HG03442 (cell line): ENCODE measurements at regions not wholly inside any gene's neighbourhood (a gene's known extent, or its start where the extent isn't known, plus 50 kb on each side); places are given as distances from the start of the nearest gene placed in this dataset.

ENCODE experiments used
- ATAC-seq: cut with Tn5 transposase; IDR thresholded peaks from one replicate; pipeline ENCODE4 v1.9.1; 2021; ENCODE audit warnings: mild to moderate bottlenecking, moderate library complexity; ENCODE audit not compliant: unreplicated experiment

DNA sequence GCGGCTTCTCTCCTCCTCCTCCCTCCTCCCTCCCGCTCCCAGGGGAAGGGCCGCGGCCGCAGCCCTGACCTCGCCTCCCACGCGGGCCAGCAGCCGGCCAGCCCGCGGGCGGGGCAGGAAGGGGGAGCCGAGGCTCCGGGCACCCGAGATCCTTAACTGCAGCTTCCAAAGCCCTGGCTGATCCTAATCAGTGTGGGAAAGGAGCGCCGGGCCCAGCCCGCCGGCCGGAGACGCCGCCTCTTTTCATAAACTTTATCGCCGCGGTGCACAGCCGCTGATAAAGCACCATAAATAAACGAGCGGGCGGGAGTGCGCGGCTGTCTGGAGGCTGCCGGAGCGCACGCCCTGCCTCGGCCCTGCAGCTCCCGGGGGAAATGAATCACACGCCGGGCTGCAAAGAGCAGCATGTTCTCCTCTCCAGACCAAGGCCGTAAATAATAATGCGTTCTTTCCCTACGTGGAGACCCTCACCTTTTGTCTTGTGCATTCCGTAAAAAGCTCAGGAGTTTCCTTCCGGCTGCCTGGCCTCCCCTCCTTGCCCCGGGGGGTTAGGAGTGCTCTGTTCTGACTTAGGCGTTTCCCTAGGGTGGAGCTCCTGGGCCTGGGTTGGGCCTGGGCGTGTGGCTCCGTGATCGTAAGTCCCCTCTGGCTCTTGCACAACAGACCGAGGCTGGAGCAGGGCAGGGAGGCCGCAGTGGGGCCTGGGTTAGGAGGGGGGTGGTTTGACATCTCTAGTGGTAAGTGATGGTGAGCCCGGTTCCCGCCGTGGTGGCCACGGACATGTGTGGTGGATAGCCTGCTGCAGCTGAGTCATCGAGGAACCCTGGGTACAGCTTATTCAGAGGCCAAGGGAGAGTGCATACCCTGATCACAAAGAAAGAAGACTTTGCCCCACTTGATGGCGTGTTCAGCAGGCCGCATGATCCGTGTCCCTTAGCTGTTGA is 132.6 kb upstream of the HES1 start:
- peak; percentile 68 for ATAC-seq

DNA sequence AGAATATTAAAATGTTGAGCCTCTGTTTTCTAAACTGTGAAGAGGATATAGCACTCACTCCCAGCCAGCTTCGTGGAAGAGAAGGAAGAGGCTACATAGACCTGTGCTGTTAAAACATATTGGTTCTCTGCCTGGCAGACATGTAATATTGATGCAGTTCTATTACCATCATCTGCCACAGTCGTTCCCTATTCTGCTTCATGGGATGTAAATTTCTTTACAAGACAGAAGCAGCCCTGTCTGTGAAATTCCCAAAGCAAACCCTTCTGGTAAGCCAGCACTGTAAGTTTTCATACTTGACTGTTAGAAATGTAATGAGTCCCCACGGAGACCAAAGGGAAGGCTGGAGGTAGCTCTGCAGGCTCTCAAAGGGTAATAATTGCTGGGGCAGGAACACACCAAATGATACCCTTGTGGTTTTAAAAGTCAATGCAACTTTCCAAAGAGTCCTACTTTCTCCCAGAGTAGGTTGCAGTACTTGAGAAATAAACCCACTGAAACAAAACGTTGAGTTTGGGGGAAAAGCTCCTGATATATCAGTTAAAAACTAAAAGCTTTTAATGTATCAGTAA is 129.9 kb upstream of the HES1 start:
- no peak for ATAC-seq

DNA sequence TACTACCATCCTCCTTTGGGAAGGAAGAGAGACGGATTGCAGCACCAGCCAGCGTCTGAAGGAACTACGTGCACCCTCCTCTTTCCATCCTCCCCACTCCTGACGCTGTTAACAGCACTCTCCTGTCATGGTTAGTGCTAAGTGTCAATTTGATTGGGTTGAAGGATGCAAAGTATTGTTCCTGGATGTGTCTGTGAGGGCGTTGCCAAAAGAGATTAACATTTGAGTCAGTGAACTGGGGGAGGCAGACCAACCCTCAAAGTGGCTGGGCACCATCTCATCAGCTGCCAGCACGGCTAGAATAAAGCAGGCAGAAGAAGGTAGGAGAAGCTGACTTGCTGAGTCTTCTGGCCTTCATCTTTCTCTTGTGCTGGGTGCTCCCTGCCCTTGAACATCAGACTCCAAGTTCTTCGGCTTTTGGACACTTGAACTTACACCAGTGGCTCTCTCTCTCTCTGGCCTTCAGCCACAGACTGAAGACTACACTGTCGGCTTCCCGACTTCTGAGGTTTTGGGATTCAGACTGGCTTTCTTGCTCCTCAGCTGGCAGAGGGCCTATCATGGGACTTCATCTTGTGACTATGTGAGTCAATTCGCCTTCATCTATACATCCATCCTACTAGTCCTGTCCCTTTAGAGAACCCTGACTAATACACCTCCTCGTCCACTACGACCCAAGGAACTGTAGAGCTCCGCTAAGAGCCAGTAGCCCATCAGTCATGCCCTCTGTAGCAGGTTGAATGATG is 128.2 kb upstream of the HES1 start:
- ATAC-seq, result no peak

DNA sequence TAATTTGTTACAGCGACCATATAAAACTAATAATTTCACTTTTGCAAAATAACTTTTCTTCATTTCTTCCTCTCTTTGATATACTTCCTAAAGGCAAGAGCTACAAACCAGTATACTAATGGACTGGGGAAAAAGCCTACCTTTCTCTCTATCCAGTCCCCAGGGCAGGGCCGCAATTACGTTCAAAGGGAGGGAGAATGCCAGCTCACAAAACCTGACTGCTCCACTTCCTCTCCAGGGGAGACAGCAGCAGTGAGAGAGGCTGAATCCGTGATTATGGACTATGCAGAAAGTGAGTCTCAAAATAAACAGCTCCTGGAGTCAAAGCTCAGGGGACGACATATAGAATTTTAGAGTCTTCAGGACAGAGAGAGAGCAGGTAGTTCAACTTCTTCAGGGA is 126.9 kb upstream of the HES1 start:
- ATAC-seq, result no peak

DNA sequence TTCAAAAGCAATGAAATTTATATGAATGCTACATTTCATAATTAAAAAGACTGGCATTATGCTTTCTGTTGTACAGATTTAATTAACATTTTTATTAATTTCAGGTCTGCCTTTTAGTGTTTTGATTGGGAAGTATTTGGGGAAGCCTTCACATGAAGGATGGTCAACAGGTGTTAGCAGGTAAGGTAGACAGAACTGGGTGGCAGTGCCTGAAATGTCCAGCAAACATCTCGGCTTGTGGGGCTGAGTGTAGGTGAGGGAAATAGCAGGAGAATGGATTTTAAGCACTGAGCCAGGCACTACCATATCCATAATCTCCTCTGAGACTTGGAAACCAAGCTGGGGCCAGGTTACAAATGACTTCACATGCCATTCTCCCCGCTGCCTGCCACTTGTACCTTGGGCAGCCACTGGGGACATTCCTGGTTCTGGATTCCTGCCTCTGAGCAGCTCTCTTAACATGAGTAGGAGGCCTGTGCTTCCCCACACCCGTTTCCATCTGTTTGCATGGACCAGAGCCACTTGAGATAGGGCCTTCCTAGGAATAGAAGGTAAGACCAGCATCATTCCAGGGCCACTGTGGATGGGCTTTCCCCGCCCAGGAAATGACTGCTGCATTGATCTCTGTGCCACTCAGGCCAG is 125.9 kb upstream of the HES1 start:
- no peak for ATAC-seq

DNA sequence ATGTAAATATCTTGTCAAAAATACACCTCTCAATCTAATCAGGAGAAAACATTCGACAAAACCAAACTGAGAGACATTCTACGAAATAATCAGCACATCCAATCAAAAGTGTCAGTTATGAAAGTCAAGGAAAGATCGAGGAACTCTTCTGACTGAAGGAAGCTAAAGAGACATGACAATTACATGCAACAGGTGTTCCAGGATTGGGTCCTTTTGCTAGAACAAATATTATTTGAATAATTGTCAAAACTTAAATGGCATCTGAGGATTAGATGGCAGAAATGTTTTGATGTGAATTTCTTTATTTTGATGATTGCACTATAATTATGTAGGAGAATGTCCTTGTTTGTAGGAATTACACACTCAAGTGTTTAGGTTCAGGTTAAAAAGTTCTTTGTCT is 124.1 kb upstream of the HES1 start:
- ATAC-seq, result no peak

DNA sequence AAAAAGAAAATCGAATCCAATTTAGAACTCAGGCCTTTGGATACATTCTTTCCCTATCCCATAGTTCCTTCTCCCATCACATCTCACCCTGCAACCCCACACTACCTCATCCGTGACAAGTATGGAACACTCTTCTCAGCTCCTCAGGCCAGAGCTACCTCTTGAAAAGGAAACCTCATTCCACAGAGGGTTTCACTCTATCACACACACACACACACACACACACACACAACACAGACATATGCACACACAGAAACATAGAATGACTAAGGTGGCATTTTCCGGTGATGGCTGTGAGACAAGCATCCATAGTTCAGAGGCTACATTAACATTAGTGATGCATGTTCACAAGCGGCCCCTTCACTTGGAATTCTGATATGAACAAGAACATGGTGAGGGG is 122.0 kb upstream of the HES1 start:
- ATAC-seq, result no peak

DNA sequence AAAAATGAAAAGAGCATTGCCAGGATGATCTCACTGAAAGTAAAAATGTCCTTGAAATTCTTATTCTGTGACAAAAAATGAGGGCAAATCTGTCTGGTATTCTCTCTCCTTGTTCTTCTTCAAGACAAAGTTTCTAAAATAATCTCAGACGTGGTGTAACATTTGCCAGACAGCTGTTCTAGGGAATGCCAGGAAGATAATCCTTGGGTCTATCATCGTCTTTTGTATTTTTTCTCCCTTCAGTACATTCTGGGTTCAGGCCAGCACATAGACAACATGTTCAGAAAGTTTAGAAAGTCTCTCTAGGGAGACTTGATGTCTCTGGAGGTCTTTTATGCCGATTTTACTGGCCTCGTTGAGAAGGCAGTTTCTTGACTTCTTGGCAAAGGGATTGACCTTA is 121.2 kb upstream of the HES1 start:
- ATAC-seq, result no peak

DNA sequence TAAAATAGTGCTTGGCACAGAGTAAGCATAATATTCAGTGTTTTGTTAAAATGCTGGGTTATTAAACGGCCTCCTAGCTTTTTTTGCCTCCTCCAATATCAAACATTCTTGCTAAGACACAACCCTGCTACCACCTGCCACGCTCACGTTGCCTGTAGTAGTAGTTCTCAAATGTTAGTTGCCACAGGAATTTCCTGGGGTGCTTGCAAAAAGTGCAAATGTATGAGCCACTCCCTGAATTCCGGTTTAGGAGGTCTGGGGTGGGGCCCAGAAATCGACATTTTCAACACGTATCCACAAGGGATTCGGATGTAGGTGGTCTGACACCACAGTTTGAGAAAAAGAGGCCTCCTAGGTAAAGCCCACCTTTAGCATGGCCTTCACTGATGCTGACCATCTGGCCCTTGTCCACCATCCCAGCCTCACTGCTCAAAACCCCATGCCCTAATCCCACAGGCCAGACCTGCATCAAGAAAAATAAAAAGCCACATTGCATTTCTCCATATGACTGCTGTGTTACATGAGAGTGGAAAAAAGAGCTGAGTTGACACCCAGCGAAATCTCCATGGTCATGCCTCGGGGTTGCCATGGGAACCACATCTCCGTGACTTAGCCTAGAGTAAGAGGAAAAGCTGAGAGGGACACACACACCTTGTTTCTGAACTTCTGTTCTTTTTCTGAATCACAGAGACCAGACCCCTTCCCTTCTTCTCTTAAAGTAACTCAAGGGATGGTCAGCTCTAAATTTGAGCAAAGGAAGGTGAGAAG is 116.4 kb upstream of the HES1 start:
- ATAC-seq, result no peak

DNA sequence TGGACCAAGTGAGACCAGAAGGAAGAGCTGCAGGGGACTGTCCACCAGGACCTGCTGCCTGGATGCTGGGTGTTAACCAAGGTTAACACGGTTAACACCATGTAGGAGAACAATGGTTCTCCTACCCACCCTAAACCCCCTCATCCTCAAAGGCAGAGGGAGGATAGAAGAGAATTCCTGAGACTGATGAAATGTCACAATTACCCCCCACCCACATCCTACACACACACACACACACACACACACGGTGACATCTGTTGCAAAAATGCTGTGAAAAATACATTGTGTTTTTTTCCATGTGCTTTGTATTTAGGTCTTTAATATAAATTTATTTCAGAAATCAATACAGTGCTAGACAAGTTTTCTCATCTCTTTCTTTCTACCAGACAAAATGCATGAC is 113.9 kb upstream of the HES1 start:
- no peak for ATAC-seq

DNA sequence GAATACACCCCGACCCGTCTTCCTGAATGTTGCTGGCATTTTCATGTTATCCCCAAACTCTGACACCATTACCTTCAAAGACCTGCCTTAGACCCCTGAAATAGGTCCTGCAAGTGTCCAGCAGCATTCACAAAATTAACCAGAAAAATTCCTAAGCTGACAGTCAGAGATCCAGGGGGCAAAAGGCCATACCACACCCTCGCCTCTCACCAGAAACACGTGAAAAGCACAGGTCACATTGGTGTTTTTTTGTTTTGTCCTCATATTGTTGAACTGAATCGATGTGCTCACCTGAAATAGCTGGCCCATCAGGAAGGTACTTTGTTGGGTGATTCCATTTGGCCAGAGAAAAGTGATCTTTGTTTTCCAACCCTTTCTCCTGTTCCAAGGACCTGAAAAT is 113.1 kb upstream of the HES1 start:
- ATAC-seq, result no peak

DNA sequence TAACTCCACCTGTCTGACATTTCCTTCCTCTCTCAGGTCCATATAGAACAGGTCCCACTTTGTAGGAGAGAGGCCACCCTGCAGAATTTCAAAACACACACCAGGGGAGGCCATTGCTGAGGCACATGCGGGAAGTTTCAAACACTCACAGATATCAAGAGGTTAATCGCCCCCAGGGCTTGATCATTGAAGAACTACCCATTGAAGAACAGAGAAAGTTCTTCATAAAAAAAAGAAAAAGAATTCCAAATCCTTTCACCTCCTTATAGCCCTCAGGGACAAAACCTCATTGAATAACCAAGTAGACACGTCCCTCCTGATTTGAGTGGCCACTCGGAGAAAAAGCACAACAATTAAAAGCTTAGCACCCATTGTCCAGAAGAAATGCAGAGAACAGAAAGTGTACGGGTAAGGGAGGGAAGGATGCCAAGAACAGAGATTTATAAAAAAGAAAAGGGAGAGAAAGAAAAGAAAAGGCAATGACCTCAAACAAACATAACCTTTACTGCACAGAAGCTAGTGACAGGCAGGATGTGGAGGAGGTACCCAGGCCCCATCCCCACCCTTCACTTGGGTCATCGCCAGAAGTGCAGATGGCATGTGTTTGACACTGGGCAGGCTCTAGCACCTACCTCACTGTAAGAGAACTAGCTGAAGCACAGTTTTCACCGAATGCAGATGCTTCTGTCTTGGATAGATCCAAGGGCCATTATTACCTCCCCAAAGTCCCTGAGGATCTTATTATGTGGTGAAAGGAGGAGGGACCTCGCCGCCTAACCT is 112.3 kb upstream of the HES1 start:
- no peak for ATAC-seq

DNA sequence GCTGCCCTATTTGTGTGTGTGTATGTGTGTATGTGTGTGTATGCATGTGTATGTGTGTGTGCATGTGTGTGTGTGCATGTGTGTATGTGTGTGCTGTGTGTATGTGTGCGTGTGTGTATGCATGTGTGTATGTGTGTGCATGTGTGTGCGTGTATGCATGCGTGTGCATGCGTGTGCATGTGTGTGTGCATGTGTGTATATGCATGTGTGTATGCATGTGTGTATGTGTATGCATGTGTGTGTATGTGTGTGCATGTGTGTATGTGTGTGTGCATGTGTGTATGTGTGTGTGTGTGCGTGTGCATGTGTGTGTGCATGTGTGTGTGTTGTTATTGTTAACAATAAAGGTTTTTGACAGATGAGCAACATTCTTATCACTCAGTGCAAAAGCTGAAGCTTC is 110.8 kb upstream of the HES1 start:
- ATAC-seq, result no peak

DNA sequence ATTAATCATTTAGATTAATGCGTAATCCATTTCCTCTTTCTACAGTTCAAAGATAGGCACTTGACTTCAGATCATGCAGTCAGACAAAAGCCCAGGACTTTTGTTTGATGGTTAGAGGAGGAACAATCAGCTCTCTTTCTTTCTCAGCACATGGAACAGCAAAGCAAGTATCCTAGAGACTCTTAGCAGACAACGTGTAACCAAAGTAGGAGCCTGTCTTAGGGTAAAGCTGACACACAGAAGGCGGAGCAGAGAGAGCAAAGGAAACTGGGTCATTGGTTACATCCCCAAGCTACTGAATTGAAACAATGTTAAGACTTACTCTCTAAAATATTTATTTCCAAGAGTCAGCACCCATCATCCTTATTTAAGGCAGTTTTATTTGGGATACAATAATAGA is 110.0 kb upstream of the HES1 start:
- ATAC-seq, result no peak

DNA sequence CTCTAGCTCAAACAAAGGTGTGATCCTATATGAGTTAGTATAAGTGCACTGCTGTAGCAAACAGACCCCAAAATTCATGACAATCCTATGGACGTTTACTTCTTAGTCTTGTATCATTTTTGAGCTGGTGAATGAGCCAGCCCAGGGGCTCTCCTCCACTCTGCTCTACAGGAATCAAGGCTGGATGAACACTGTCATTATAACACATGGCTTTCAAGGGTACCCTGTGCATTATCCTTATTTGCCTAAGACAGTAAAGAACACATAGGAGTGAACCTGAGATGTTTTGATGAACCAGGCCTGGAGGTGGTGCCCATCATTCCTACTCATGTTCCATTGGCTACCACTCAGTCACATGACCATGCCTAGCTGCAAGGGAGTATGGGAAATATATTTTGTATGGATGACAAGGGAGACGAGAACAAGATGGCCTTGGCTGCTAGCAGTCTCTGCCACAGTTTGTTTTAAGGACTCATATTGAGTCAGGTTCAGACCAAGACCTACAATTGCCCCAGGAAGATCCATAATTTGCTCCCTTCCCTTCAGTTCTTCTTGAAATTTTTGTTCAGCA is 107.4 kb upstream of the HES1 start:
- no peak for ATAC-seq

DNA sequence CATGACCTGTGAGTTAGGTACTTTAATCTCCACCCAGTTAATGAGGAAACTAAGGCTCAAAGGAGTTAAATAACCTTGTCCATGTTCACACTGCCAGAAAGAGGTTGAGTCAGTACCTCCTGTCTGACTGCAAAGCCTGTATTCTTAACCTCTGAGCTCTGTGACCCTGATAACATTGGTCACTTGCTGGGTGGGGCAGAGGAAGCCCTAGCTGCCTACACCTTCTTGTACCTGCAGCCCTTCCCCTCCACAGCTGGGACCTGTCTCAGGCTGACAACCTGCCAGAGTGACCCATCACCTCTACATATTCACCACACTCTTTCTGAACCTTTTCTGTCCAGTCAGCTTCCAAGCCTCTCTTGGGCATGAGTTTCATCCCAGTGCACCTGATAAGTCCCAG is 106.1 kb upstream of the HES1 start:
- ATAC-seq, result no peak

DNA sequence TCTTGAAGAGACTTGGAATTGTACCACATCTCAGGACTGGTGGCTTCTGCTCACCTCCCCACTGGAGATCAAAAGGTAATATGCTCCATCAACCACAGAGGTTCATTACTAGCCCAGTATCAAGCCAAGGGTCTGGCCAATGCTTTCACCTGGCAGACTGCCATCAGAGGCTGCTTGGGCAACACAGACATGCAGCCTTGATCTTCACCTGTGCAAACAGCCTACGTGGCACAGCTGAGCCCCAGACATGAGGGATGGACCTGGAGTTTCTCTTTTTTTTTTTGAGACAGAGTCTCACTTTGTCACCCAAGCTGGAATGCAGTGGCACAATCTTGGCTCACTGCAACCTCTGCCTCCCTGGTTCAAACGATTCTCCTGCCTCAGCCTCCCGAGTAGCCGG is 105.6 kb upstream of the HES1 start:
- ATAC-seq, result no peak

DNA sequence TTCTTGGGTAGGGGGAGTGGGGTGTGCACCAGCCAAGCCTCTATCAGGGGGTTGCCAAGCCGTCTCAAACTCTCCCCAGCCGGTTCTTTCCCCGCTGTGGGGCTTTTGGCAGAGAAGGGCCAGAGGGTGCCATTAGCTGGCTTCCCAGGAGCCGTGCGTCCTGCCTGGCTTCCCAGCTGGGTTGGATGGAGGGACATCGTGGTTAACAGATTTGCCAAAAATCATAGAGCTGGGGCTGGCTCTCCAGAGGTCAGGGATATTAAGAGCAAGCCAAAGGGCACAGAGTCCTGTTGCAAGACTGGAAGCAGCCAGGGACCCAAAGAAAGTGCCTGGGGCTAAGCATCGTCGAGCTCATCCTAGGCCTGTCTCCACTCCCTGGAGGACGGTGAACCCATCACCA is 104.6 kb upstream of the HES1 start:
- no peak for ATAC-seq

DNA sequence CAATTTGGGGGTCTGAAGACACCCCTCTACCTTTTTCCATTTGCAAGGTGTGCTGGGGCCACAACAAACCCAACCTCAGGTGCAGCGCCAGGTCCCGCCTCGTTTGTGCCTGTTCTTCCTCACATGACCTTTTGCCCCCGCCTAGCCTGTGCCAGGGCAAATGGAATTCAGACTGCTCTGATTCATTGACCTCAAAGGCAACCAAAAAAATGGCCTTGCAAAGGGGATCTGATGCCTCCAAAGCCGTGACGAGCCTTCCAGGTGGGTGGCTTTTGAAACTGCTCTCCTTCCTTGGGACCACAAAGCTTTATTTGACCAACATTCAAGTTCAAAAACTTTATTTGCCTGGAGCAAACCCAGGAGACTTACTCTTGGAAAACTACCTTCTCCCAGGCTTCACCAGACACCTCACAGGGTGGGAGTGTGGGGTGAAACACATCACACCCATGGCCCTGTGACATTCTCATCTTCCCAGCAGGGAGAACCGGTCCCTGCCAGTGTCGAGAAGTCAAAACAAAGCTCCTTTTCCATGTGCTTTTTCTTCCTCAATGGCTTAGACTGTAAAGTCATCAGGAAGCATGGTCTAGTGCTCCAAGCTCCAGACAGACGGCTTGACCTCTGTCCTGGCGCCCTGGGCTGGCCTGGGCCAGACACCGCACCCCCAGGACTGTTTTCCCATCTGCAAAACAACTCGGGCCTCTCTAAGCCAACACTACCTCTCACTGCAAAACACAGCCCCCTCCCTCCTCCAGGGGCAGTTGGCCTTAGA is 103.9 kb upstream of the HES1 start:
- no peak for ATAC-seq
